WTC11 (cell line): ENCODE measurements at regions not wholly inside any gene's neighbourhood (a gene's known extent, or its start where the extent isn't known, plus 50 kb on each side); places are given as distances from the start of the nearest gene placed in this dataset.
"Not testable (repeated sequence)": the region's sequence is repeated elsewhere in the genome, so short reads cannot be mapped to it uniquely, and the experiment has no call there.

Source experiments
- ATAC-seq: fragments of 200-7000 bp; cut with Tn5 transposase; 2 replicates; pipeline ENCODE4 v1.10.0; 2021; ENCODE audit warnings: mild to moderate bottlenecking, moderate library complexity
- CTCF ChIA-PET: fragments of 300-600 bp; sonication (Branson Sonifier 250); formaldehyde crosslinking; loops from one replicate; lab custom pipeline; 2021; ENCODE audit warnings: antibody characterized with exemption; lab: Charles Lee
- POLR2A ChIA-PET: fragments of 350-600 bp; sonication (Branson Sonifier 250); formaldehyde crosslinking; loops from one replicate; lab custom pipeline; 2021; ENCODE audit warnings: antibody characterized with exemption; lab: Charles Lee
- DNase-seq: peaks from one replicate; pipeline ENCODE4 v3.0.0; 2021; ENCODE audit warnings: low spot score
- H3K27ac Mint-ChIP-seq: 2 replicates; pipeline ENCODE4 v1.8.0; 2021; ENCODE audit warnings: mixed read lengths
- H3K27me3 Mint-ChIP-seq: 2 replicates; pipeline ENCODE4 v1.8.0; 2021; ENCODE audit warnings: low read depth, mild to moderate bottlenecking, moderate library complexity, mixed read lengths
- H3K36me3 Mint-ChIP-seq: 2 replicates; pipeline ENCODE4 v1.8.0; 2021; ENCODE audit warnings: mixed read lengths
- H3K4me1 Mint-ChIP-seq: 2 replicates; pipeline ENCODE4 v1.8.0; 2022; ENCODE audit warnings: mixed read lengths
- H3K4me3 Mint-ChIP-seq: 2 replicates; pipeline ENCODE4 v1.8.0; 2021; ENCODE audit warnings: mild to moderate bottlenecking, moderate library complexity, mixed read lengths
- H3K9me3 Mint-ChIP-seq: 2 replicates; pipeline ENCODE4 v1.8.0; 2021; ENCODE audit warnings: mixed read lengths
- ATF1 ChIP-seq: sonication (generic); formaldehyde crosslinking; IDR thresholded peaks from 2 replicates; pipeline ENCODE4 v1.8.1; 2023; ENCODE audit warnings: mild to moderate bottlenecking, moderate library complexity, missing genetic modification reagents
- ATF3 ChIP-seq: sonication (generic); formaldehyde crosslinking; conservative IDR thresholded peaks from 2 replicates; pipeline ENCODE4 v1.8.1; 2022; ENCODE audit warnings: mild to moderate bottlenecking, missing genetic modification reagents
- ATF6 ChIP-seq: sonication (generic); formaldehyde crosslinking; IDR thresholded peaks from 2 replicates; pipeline ENCODE4 v1.8.1; 2023; ENCODE audit warnings: mild to moderate bottlenecking, missing genetic modification reagents
- CBFB ChIP-seq: sonication (generic); formaldehyde crosslinking; IDR thresholded peaks from 2 replicates; pipeline ENCODE4 v1.8.1; 2022; ENCODE audit warnings: mild to moderate bottlenecking, low read depth, missing genetic modification reagents
- CREM ChIP-seq: sonication (generic); formaldehyde crosslinking; IDR thresholded peaks from 2 replicates; pipeline ENCODE4 v1.8.1; 2022; ENCODE audit warnings: mild to moderate bottlenecking, missing genetic modification reagents, moderate library complexity
- E2F5 ChIP-seq: sonication (generic); formaldehyde crosslinking; IDR thresholded peaks from 2 replicates; pipeline ENCODE4 v1.8.1; 2022; ENCODE audit warnings: mild to moderate bottlenecking, moderate library complexity, missing genetic modification reagents
- ERG ChIP-seq: fragments of 250-450 bp; sonication (Bioruptor Pico); IDR thresholded peaks from 2 replicates; pipeline ENCODE4 v1.8.0; 2021; ENCODE audit warnings: mild to moderate bottlenecking
- FOXJ3 ChIP-seq: sonication (generic); formaldehyde crosslinking; IDR thresholded peaks from 2 replicates; pipeline ENCODE4 v1.9.0; 2021; ENCODE audit warnings: missing genetic modification reagents, mild to moderate bottlenecking, borderline replicate concordance
- FOXP4 ChIP-seq: sonication (generic); formaldehyde crosslinking; IDR thresholded peaks from 2 replicates; pipeline ENCODE4 v1.8.0; 2022; ENCODE audit warnings: mild to moderate bottlenecking, missing genetic modification reagents
- IRF1 ChIP-seq: sonication (generic); formaldehyde crosslinking; IDR thresholded peaks from 2 replicates; pipeline ENCODE4 v1.8.0; 2023; ENCODE audit warnings: missing genetic modification reagents
- KAT7 ChIP-seq: sonication (generic); formaldehyde crosslinking; IDR thresholded peaks from 2 replicates; pipeline ENCODE4 v1.8.1; 2023; ENCODE audit warnings: missing genetic modification reagents, mild to moderate bottlenecking, borderline replicate concordance
- MXD4 ChIP-seq: fragments of 250-450 bp; sonication (Bioruptor Pico); IDR thresholded peaks from 2 replicates; pipeline ENCODE4 v1.8.0; 2021; ENCODE audit warnings: mild to moderate bottlenecking, moderate library complexity, borderline replicate concordance
- NFATC4 ChIP-seq: fragments of 250-450 bp; sonication (Bioruptor Pico); IDR thresholded peaks from 2 replicates; pipeline ENCODE4 v1.9.0; 2021; ENCODE audit warnings: mild to moderate bottlenecking
- NFE2L1 ChIP-seq: sonication (generic); formaldehyde crosslinking; IDR thresholded peaks from 2 replicates; pipeline ENCODE4 v1.8.1; 2023; ENCODE audit warnings: missing genetic modification reagents
- NR3C1 ChIP-seq: sonication (generic); formaldehyde crosslinking; conservative IDR thresholded peaks from 2 replicates; pipeline ENCODE4 v1.8.1; 2023; ENCODE audit warnings: low read depth, mild to moderate bottlenecking, missing genetic modification reagents
- SP1 ChIP-seq: sonication (generic); formaldehyde crosslinking; conservative IDR thresholded peaks from 2 replicates; pipeline ENCODE4 v1.8.1; 2022; ENCODE audit warnings: missing genetic modification reagents
- TCF7 ChIP-seq: sonication (generic); formaldehyde crosslinking; IDR thresholded peaks from 2 replicates; pipeline ENCODE4 v1.8.0; 2022; ENCODE audit warnings: mild to moderate bottlenecking, low read depth, missing genetic modification reagents, moderate library complexity
- TEAD4 ChIP-seq: sonication (generic); formaldehyde crosslinking; IDR thresholded peaks from 2 replicates; pipeline ENCODE4 v1.8.0; 2022; ENCODE audit warnings: mild to moderate bottlenecking, missing genetic modification reagents
- ZBTB21 ChIP-seq: sonication (generic); formaldehyde crosslinking; IDR thresholded peaks from 2 replicates; pipeline ENCODE4 v1.8.1; 2023; ENCODE audit warnings: mild to moderate bottlenecking, missing genetic modification reagents, borderline replicate concordance
- ZMAT4 ChIP-seq: fragments of 250-450 bp; sonication (Bioruptor Pico); IDR thresholded peaks from 2 replicates; pipeline ENCODE4 v1.9.0; 2021; ENCODE audit warnings: mild to moderate bottlenecking
- ZNF138 ChIP-seq: sonication (generic); formaldehyde crosslinking; conservative IDR thresholded peaks from 2 replicates; pipeline ENCODE4 v1.8.1; 2022; ENCODE audit warnings: mild to moderate bottlenecking, moderate library complexity, missing genetic modification reagents
- ZNF232 ChIP-seq: sonication (generic); formaldehyde crosslinking; IDR thresholded peaks from 2 replicates; pipeline ENCODE4 v1.8.0; 2022; ENCODE audit warnings: mild to moderate bottlenecking, missing genetic modification reagents
- ZNF263 ChIP-seq: sonication (generic); formaldehyde crosslinking; IDR thresholded peaks from 2 replicates; pipeline ENCODE4 v1.8.1; 2022; ENCODE audit warnings: low read depth, mild to moderate bottlenecking, moderate library complexity, missing genetic modification reagents

- H3K36me3 Mint-ChIP-seq = peaks cover 24% of the 10 kb centered on the region
- H3K4me3 Mint-ChIP-seq = no peak overlapping the region
- no peak for ATAC-seq
- POLR2A ChIA-PET = no interaction called here
- H3K4me1 Mint-ChIP-seq = no peaks in the 10 kb centered on the region
- no peak overlapping the region for H3K27ac Mint-ChIP-seq
- no peaks in the 10 kb centered on the region for H3K27me3 Mint-ChIP-seq
- no peak for DNase-seq
- CTCF ChIA-PET = no interaction called here
- H3K9me3 Mint-ChIP-seq = peaks cover 60% of the 10 kb centered on the region
- TF ChIP-seq ZNF138 (CRISPR knock-in tag) (no peak), MXD4 (CRISPR knock-in tag) (no peak), KAT7 (CRISPR knock-in tag) (no peak), IRF1 (CRISPR knock-in tag) (no peak), ATF1 (CRISPR knock-in tag) (no peak), CBFB (CRISPR knock-in tag) (no peak), NFE2L1 (no peak)
Observed at GRCh38 chr5:114148253-114148652, 213.6 kb upstream of the KCNN2 start.

- H3K4me1 Mint-ChIP-seq, H3K4me3 Mint-ChIP-seq, H3K27ac Mint-ChIP-seq, POLR2A ChIA-PET, DNase-seq, CTCF ChIA-PET, ATAC-seq, H3K27me3 Mint-ChIP-seq: not testable (repeated sequence)
- peaks cover 59% of the 10 kb centered on the region for H3K9me3 Mint-ChIP-seq
- peaks cover 24% of the 10 kb centered on the region for H3K36me3 Mint-ChIP-seq
Observed at GRCh38 chr5:114148728-114149127, 213.1 kb upstream of the KCNN2 start.

- CTCF ChIA-PET = no interaction called here
- POLR2A ChIA-PET = no interaction called here
- DNase-seq (no peak), ATAC-seq (no peak)
- TF ChIP-seq E2F5 (CRISPR knock-in tag) (no peak), FOXP4 (CRISPR knock-in tag) (no peak), ERG (CRISPR knock-in tag) (no peak), TEAD4 (no peak), ZNF232 (no peak), ZMAT4 (CRISPR knock-in tag) (no peak), ZNF263 (CRISPR knock-in tag) (no peak), SP1 (CRISPR knock-in tag) (no peak), TCF7 (CRISPR knock-in tag) (no peak), FOXJ3 (CRISPR knock-in tag) (no peak), ATF3 (CRISPR knock-in tag) (no peak), ATF6 (no peak), NFATC4 (CRISPR knock-in tag) (no peak), ZBTB21 (CRISPR knock-in tag) (no peak), CREM (CRISPR knock-in tag) (no peak), NR3C1 (CRISPR knock-in tag) (no peak)
- H3K36me3 Mint-ChIP-seq = peaks cover 26% of the 10 kb centered on the region
- H3K27ac Mint-ChIP-seq = no peak overlapping the region
- no peaks in the 10 kb centered on the region for H3K27me3 Mint-ChIP-seq
- H3K4me1 Mint-ChIP-seq = no peaks in the 10 kb centered on the region
- H3K9me3 Mint-ChIP-seq = peaks cover 73% of the 10 kb centered on the region
- no peak overlapping the region for H3K4me3 Mint-ChIP-seq
Observed at GRCh38 chr5:114152656-114153360, 209.1 kb upstream of the KCNN2 start.
